Adrenal gland (tissue), 5 donors: ENCODE measurements at regions not wholly inside any gene's neighbourhood (a gene's known extent, or its start where the extent isn't known, plus 50 kb on each side); places are given as distances from the start of the nearest gene placed in this dataset.

ENCODE experiments used
- CTCF ChIP-seq, 6 experiments: fragments of 450-650 bp in 4 of 6; fragments of 200-600 bp in 2 of 6; sonication (generic) in 1 of 6; IDR thresholded peaks; 1 replicate in 5 of 6; 2 replicates in 1 of 6; pipeline versions ENCODE4 v1.5.1 to v1.8.0; 2016 to 2021; ENCODE audit warnings: antibody characterized with exemption in 6 of 6, mild to moderate bottlenecking in 2 of 6, moderate library complexity in 1 of 6
- POLR2A ChIP-seq, 2 donors: fragments of 450-650 bp; IDR thresholded peaks; one replicate each; pipeline ENCODE4 v1.6.1; 2017; ENCODE audit warnings: antibody characterized with exemption in 2 of 2, mild to moderate bottlenecking in 2 of 2, moderate library complexity in 1 of 2
- donor health status: DM: no; HTN: no; CAD: no.

GRCh38 chr7:65453341-65454030, 79.8 kb downstream of the ZNF92 start:
- TF ChIP-seq CTCF (IDR thresholded peaks at IDR 0.05) (no peak), POLR2A (IDR thresholded peaks at IDR 0.05) (no peak)
